Lower lobe of right lung (tissue), 2 donors: ENCODE measurements at regions not wholly inside any gene's neighbourhood (a gene's known extent, or its start where the extent isn't known, plus 50 kb on each side); places are given as distances from the start of the nearest gene placed in this dataset.

Experiments used
- ATAC-seq, 2 donors: fragments of 200-7000 bp; cut with Tn5 transposase; one replicate each; pipeline ENCODE4 v1.9.1; 2020 to 2022; ENCODE audit warnings: mild to moderate bottlenecking in 2 of 2, moderate library complexity in 2 of 2
- DNase-seq: peaks from one replicate; pipeline ENCODE4 v3.0.0-alpha.2; 2020
- H3K27ac ChIP-seq: fragments of 200-600 bp; one replicate; pipeline ENCODE4 v1.8.0; 2022
- H3K27me3 ChIP-seq: fragments of 200-600 bp; one replicate; pipeline ENCODE4 v1.8.0; 2022; ENCODE audit warnings: low read depth
- H3K36me3 ChIP-seq: fragments of 200-600 bp; one replicate; pipeline ENCODE4 v1.8.0; 2022; ENCODE audit warnings: mild to moderate bottlenecking
- H3K4me1 ChIP-seq: fragments of 200-600 bp; one replicate; pipeline ENCODE4 v1.8.0; 2022
- H3K4me3 ChIP-seq: fragments of 200-600 bp; one replicate; pipeline ENCODE4 v1.8.0; 2022; ENCODE audit warnings: mild to moderate bottlenecking
- H3K9me3 ChIP-seq: fragments of 200-600 bp; one replicate; pipeline ENCODE4 v1.8.0; 2022
- intact Hi-C: fragments of 100-400 bp; cut with DNase I; formaldehyde crosslinking; loops from one replicate; pipeline ENCODE4 v1.11.0; 2022
- TF ChIP-seq, protein P1 (sequence below): fragments of 200-600 bp; IDR thresholded peaks from one replicate; pipeline ENCODE4 v1.8.0; 2022; ENCODE audit warnings: antibody characterized with exemption, mild to moderate bottlenecking
- donor health status: DM: no; HTN: yes; CAD: no; lungs with severe emphysema.

DNA sequence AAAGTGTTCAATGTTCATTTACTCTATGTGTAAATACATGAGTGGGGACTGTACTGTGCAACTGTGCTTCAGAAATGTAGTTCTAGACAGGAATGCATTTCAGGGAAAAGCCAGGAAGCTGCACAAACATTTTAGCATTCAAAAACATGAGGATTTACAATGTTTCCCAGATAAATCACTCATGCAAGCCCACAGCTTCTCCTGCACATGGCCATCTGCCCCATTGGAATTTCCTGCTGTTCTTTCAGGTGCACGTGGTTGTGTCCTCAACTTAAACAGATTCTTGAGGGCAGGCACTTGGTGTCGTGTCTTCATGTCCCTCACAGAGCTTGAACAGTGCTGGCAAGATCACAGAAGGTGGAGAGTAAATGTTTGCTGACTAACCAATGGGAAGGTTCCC lies 101.5 kb downstream of the UNC5CL start:
- TF ChIP-seq, protein P1, sequence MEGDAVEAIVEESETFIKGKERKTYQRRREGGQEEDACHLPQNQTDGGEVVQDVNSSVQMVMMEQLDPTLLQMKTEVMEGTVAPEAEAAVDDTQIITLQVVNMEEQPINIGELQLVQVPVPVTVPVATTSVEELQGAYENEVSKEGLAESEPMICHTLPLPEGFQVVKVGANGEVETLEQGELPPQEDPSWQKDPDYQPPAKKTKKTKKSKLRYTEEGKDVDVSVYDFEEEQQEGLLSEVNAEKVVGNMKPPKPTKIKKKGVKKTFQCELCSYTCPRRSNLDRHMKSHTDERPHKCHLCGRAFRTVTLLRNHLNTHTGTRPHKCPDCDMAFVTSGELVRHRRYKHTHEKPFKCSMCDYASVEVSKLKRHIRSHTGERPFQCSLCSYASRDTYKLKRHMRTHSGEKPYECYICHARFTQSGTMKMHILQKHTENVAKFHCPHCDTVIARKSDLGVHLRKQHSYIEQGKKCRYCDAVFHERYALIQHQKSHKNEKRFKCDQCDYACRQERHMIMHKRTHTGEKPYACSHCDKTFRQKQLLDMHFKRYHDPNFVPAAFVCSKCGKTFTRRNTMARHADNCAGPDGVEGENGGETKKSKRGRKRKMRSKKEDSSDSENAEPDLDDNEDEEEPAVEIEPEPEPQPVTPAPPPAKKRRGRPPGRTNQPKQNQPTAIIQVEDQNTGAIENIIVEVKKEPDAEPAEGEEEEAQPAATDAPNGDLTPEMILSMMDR, result no peak
- no peak overlapping the region for H3K4me3 ChIP-seq
- intact Hi-C loops, result no loop called here
- no peak for ATAC-seq
- H3K4me1 ChIP-seq, result no peaks in the 10 kb centered on the region
- no peak overlapping the region for H3K27ac ChIP-seq
- H3K36me3 ChIP-seq, result no peaks in the 10 kb centered on the region
- H3K9me3 ChIP-seq, result no peaks in the 10 kb centered on the region
- no peak for DNase-seq
- no peaks in the 10 kb centered on the region for H3K27me3 ChIP-seq

DNA sequence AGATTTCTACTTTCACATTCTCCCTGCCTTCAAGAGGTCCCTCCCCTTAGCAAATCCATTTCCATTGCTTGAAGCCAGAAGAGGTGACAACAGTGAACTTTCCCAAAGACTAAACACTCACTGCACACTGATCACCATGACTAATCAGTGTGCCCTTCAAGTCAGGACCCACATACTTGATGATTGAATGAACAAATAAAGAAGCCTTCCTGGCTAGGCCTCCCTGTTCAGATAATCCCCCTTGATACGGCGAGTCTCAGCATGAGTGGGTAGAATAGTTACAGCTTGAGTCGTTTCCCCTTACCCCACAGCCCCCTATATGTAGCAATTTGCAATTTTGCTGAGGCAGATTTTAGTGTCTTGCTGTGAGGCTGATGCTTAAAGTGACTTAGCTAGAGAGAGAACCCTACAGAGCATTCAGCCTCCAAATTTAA lies 102.2 kb downstream of the UNC5CL start:
- Histone ChIP-seq H3K4me3 (no peak overlapping the region), H3K27me3 (no peaks in the 10 kb centered on the region), H3K27ac (no peak overlapping the region), H3K4me1 (no peaks in the 10 kb centered on the region), H3K36me3 (no peaks in the 10 kb centered on the region), H3K9me3 (no peaks in the 10 kb centered on the region)
- intact Hi-C loops, result no loop called here
- TF ChIP-seq, protein P1, result no peak
- ATAC-seq (peak; percentile 14 to 61), DNase-seq (no peak)

DNA sequence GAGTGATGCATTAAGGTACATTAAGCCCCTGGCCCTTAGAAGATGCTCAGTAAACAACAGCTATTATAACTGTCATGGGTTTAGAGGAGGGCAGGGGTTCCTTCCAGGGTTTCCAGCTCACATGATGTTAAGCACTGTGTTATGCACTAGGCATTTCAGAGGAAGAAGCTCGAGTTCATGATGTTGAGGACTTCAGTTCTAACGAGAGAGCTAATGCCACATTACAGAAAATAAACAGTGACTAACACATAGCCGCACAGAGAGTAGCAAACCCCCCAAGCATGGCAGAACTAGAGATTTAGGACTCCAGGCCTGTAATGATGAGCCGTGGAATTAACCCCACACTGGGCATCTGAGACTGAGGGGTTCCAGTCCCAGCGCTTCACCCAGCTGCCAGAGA lies 105.2 kb downstream of the UNC5CL start:
- ATAC-seq (no peak), DNase-seq (no peak)
- Histone ChIP-seq H3K4me1 (no peaks in the 10 kb centered on the region), H3K27ac (no peak overlapping the region), H3K27me3 (no peaks in the 10 kb centered on the region), H3K36me3 (no peaks in the 10 kb centered on the region), H3K4me3 (no peak overlapping the region), H3K9me3 (no peaks in the 10 kb centered on the region)
- TF ChIP-seq, protein P1, result no peak
- intact Hi-C loops, result no loop called here

DNA sequence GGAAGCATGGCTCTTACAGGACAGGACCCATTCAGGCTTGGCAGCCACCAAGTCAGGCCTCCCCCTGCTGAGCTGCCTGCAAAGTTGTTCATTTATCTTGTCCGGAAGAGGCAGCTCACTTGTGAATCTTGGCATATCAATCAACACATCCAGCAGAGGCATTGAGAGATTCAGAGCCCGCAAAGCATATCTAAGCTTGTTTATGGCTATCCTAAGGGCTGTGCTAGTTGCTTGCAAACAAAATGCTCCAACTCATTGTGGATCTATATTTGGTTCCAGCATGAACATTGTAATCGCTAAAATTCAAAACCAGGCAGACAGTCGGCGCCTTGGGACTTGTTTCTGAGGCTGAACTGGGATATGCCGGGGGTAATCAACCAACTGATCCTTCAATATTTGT lies 106.1 kb downstream of the UNC5CL start:
- TF ChIP-seq, protein P1, result no peak
- ATAC-seq, result no peak
- intact Hi-C loops, result no loop called here
- DNase-seq, result no peak
- H3K27ac ChIP-seq, result no peak overlapping the region
- H3K4me3 ChIP-seq, result no peak overlapping the region
- H3K27me3 ChIP-seq, result no peaks in the 10 kb centered on the region
- H3K36me3 ChIP-seq, result no peaks in the 10 kb centered on the region
- H3K4me1 ChIP-seq, result no peaks in the 10 kb centered on the region
- H3K9me3 ChIP-seq, result no peaks in the 10 kb centered on the region

- no peaks in the 10 kb centered on the region for H3K4me1 ChIP-seq
- no peaks in the 10 kb centered on the region for H3K9me3 ChIP-seq
- DNase-seq (no peak), ATAC-seq (no peak)
- intact Hi-C loops, result no loop called here
- TF ChIP-seq, protein P1, result no peak
- H3K4me3 ChIP-seq, result no peak overlapping the region
- H3K27me3 ChIP-seq, result no peaks in the 10 kb centered on the region
- no peaks in the 10 kb centered on the region for H3K36me3 ChIP-seq
- H3K27ac ChIP-seq, result no peak overlapping the region
Observed at GRCh38 chr6:40932366-40932765, 106.7 kb downstream of the UNC5CL start.

- TF ChIP-seq, protein P1, result no peak
- H3K27ac ChIP-seq, result no peak overlapping the region
- H3K36me3 ChIP-seq, result no peaks in the 10 kb centered on the region
- intact Hi-C loops, result no loop called here
- H3K27me3 ChIP-seq, result no peaks in the 10 kb centered on the region
- no peak for DNase-seq
- no peaks in the 10 kb centered on the region for H3K9me3 ChIP-seq
- H3K4me1 ChIP-seq, result no peaks in the 10 kb centered on the region
- H3K4me3 ChIP-seq, result no peak overlapping the region
- ATAC-seq, result no peak
Observed at GRCh38 chr6:40931931-40932330, 107.1 kb downstream of the UNC5CL start.
